SIG-M5 treated with dmso at 0.1 percent for 504 hours (cell line): ENCODE measurements at regions not wholly inside any gene's neighbourhood (a gene's known extent, or its start where the extent isn't known, plus 50 kb on each side); places are given as distances from the start of the nearest gene placed in this dataset.
A peak's percentile ranks its signal among the peaks of the same experiment; 100 is the strongest.
"Not testable (repeated sequence)": the region's sequence is repeated elsewhere in the genome, so short reads cannot be mapped to it uniquely, and the experiment has no call there.

Experiments used
- DNase-seq: peaks from one replicate; lab custom pipeline; 2025; ENCODE audit not compliant: unreplicated experiment; lab: John Stamatoyannopoulos, UW

GRCh38 chr1:88320291-88320690, 363.8 kb upstream of the PKN2 start:
- DNase-seq: no peak

GRCh38 chr1:88321706-88322105, 362.4 kb upstream of the PKN2 start:
- no peak for DNase-seq

GRCh38 chr1:88324899-88325298, 359.2 kb upstream of the PKN2 start:
- DNase-seq: no peak

- peak; percentile 15 for DNase-seq
Measured at GRCh38 chr1:88327391-88328267, 356.4 kb upstream of the PKN2 start.

GRCh38 chr1:88330201-88330600, 353.9 kb upstream of the PKN2 start:
- no peak for DNase-seq

DNA sequence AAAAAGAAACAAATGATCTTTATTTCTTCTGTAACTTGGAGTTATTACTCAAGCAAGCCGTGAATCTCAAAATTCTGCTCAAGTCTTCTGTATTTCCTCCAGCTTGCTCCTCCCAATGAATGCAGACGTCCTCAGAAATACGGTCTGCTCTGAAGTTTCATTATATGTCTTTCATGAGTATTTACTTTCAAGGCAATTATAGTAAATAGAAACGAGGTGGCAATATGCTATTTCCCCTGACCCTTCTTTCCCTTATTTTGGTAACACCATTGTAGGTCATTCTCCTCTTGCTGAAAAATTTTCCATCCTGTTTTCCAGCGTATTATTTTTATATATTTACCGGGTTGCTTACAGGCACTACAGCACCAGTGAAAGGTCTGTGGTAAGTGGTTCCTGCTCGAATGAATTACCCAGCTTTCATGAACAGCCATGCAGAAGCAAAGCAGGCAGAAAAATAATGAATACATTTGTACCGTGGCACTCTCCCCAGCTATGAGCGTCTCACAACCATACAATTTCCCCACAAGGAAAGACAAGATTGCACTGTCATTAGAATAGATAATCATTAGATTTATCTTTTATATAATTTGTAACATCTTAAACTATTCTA, 350.9 kb upstream of the PKN2 start:
- no peak for DNase-seq

GRCh38 chr1:88341447-88341846, 342.6 kb upstream of the PKN2 start:
- no peak for DNase-seq

DNA sequence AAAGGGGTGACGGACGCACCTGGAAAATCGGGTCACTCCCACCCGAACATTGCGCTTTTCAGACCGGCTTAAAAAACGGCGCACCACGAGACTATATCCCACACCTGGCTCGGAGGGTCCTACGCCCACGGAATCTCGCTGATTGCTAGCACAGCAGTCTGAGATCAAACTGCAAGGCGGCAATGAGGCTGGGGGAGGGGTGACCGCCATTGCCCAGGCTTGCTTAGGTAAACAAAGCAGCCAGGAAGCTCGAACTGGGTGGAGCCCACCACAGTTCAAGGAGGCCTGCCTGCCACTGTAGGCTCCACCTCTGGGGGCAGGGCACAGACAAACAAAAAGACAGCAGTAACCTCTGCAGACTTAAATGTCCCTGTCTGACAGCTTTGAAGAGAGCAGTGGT, 342.0 kb upstream of the PKN2 start:
- not testable (repeated sequence) for DNase-seq

GRCh38 chr1:88350648-88351047, 333.4 kb upstream of the PKN2 start:
- DNase-seq: no peak

DNA sequence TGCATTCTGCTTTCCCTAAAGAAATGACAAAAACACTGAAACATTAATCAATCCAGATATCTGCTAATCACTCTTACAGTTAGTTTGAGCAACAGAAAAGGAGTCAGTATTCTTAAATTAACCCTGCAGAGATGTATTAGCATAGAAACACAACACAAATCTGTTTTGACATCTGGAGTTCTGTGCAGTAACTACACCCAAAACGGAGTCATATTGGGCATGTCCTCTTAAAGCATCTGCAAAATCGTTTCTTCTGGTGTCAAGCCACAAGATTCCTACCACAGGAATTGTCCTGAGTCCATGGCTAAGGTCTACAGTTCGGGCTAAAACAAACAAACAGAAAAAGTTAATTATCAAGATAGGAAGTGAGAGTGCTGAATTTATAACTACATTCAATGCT, 332.1 kb upstream of the PKN2 start:
- DNase-seq: no peak

GRCh38 chr1:88354256-88354655, 329.8 kb upstream of the PKN2 start:
- no peak for DNase-seq

DNA sequence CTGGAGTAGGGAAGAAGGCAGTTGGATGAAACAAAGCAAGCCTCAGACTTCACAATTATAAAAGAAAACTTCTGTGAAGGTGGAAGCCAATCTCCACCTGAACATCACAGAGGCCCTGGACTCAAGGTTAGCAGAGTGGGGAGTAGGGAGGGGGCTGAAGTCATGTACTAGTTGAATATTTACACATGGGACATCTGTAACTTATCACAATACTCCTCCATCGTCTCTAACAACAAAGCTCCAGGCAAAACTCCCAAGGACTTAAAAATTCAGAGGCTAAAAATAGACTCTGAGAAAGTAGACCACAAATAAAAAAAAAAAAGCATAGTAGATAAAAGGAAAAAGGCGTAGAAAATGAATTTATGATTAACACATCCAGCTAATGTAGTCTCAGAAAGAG, 326.3 kb upstream of the PKN2 start:
- DNase-seq: no peak

GRCh38 chr1:88371436-88372023, 312.5 kb upstream of the PKN2 start:
- no peak for DNase-seq

DNA sequence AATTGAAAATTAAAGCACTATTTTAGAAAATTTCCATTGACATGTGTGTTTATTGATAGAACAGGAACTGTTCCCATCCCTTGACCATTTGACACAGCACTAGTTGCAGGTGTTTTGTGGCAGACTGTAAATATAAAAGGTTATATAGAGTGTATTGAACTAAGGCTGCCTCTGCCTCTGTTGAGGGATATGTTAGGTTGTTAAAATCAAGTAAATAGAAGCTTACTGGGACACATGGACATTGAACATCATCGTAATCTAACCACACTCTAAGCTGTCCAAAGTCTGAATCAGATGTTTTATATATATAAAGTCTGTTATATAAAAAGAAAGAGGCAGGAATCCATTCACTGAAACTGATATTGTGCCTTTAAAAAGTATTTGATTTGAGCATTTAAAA, 308.1 kb upstream of the PKN2 start:
- no peak for DNase-seq

DNA sequence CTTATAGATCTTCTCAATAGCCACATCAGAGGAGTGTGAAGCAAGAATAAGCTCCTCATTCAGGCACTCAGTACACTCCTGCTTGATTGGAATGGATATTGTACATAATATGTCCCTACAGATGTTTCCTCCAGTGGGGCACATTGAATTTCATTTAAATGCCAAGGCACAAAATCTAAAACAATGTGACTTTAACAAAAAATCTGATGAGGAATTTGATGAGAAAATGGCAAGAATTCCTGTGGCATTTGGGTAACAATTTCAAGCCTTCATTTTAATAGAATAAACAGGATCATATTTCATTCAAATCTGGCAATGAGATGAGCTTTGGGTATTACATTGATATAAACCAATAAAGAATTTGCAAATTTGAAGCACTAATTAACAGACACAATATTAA, 307.7 kb upstream of the PKN2 start:
- no peak for DNase-seq

DNA sequence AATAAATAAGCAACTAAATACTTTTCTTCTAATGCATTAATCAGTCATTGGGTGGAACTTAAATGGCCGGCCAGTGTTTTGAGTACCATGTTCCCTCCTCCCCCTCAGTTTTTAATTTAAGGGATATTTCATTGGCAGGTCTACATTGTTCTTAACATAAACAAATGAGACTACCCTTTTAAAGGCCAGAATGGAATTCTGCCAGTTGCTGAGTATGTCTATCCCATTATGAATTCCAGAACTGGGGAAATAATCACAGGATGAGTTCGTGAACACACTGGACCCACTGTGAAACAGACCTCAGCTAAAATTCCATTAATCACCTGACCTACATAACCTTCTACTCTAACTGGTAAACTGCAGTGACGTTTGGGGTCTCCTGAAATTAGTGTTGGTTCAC, 305.5 kb upstream of the PKN2 start:
- DNase-seq: no peak

GRCh38 chr1:88394958-88395357, 289.1 kb upstream of the PKN2 start:
- DNase-seq: no peak

- no peak for DNase-seq
Measured at GRCh38 chr1:88398338-88398737, 285.7 kb upstream of the PKN2 start.

- DNase-seq: no peak
Measured at GRCh38 chr1:88399690-88400089, 284.4 kb upstream of the PKN2 start.

- DNase-seq: no peak
Measured at GRCh38 chr1:88401313-88401712, 282.8 kb upstream of the PKN2 start.

DNA sequence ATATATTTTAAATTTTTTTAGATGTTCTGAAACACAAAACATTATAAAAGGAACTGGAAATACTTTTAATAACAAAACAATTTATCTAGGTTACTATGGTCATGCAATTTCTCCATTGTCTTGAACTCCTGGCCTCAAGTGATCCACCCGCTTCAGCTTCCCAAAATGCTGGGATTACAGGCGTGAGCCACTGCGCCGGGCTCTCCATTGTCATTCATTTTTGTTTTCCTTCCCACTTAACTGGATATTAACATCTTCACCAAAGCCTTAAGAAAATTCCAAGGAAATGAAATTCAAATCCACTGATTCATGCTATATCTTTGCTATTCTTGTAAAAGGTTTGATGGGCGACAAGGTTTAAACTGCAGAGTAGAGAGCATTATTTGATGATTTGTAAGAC, 279.5 kb upstream of the PKN2 start:
- DNase-seq: no peak

DNA sequence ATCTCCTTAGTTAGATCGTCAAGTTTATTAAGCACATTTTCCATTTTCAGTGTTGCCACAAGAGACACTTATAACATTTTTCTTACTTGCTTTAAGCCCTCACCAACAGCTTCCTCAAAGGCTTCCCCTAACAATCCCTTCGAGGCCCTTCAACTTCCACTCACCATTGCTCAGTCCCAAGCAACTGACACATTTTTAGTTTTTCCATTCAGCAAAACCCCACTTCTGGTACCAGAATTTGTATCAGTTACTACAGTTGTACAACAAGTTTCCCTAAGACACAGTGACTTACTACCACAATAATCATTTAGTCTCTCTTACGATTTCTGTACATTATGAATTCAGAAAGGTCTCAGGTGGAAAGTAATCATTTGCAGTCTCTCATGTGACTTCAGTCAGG, 276.8 kb upstream of the PKN2 start:
- DNase-seq: no peak
